HepG2 (cell line): ENCODE measurements at regions not wholly inside any gene's neighbourhood (a gene's known extent, or its start where the extent isn't known, plus 50 kb on each side); places are given as distances from the start of the nearest gene placed in this dataset.

Source experiments
- JUND ChIP-seq: sonication (generic); formaldehyde crosslinking; IDR thresholded peaks from 2 replicates; pipeline ENCODE4 v1.8.0; 2022; ENCODE audit warnings: mild to moderate bottlenecking, missing genetic modification reagents
- NAIF1 ChIP-seq: sonication (generic); formaldehyde crosslinking; IDR thresholded peaks from 2 replicates; pipeline ENCODE4 v1.5.0; 2020; ENCODE audit warnings: mild to moderate bottlenecking, missing genetic modification reagents, borderline replicate concordance
- NCOA1 ChIP-seq: sonication (generic); formaldehyde crosslinking; IDR thresholded peaks from 2 replicates; pipeline ENCODE4 v1.9.0; 2021; ENCODE audit warnings: missing genetic modification reagents
- POLR2A ChIP-seq, 2 experiments: IDR thresholded peaks; 2 replicates each; pipeline ENCODE4 v1.6.1; 2011; ENCODE audit warnings: low read depth in 2 of 2, low read length in 2 of 2, mild to moderate bottlenecking in 1 of 2, moderate library complexity in 1 of 2; ENCODE audit not compliant: insufficient read depth in 1 of 2
- ZNF329 ChIP-seq: sonication (generic); formaldehyde crosslinking; IDR thresholded peaks from 2 replicates; pipeline ENCODE4 v1.9.0; 2021; ENCODE audit warnings: low read depth, mild to moderate bottlenecking, missing genetic modification reagents
- ZNF503 ChIP-seq: sonication (generic); formaldehyde crosslinking; IDR thresholded peaks from 2 replicates; pipeline ENCODE4 v1.4.0; 2020; ENCODE audit warnings: missing genetic modification reagents

- TF ChIP-seq ZNF329 (CRISPR knock-in tag) (no peak), NAIF1 (CRISPR knock-in tag) (no peak), POLR2A (IDR thresholded peaks at IDR 0.05; ENCODE audit: insufficient read depth in 1 of 2, low read depth in 2 of 2, low read length in 2 of 2) (no peak), NCOA1 (CRISPR knock-in tag) (no peak), JUND (CRISPR knock-in tag) (no peak), ZNF503 (CRISPR knock-in tag) (no peak)
These were observed 62.2 kb upstream of the KLHL31 start for GRCh38 chr6:53727748-53728147.
